Ishikawa (cell line): ENCODE measurements at regions not wholly inside any gene's neighbourhood (a gene's known extent, or its start where the extent isn't known, plus 50 kb on each side); places are given as distances from the start of the nearest gene placed in this dataset.

Experiments
- CEBPB ChIP-seq: IDR thresholded peaks from 2 replicates; pipeline ENCODE4 v1.6.1; 2012
- CREB1 ChIP-seq: IDR thresholded peaks from 2 replicates; pipeline ENCODE4 v1.6.1; 2012; ENCODE audit warnings: low read depth
- EGR1 ChIP-seq: IDR thresholded peaks from 2 replicates; pipeline ENCODE4 v1.6.1; 2012
- EP300 ChIP-seq: IDR thresholded peaks from 2 replicates; pipeline ENCODE4 v1.6.1; 2012; ENCODE audit warnings: borderline replicate concordance
- FOXM1 ChIP-seq: IDR thresholded peaks from 2 replicates; pipeline ENCODE4 v1.6.1; 2012; ENCODE audit warnings: low read depth, borderline replicate concordance
- MAX ChIP-seq: IDR thresholded peaks from 2 replicates; pipeline ENCODE4 v1.6.1; 2012
- NFIC ChIP-seq: IDR thresholded peaks from 2 replicates; pipeline ENCODE4 v1.6.1; 2012
- RAD21 ChIP-seq: IDR thresholded peaks from 2 replicates; pipeline ENCODE4 v1.6.1; 2012; ENCODE audit warnings: low read depth
- REST ChIP-seq: IDR thresholded peaks from 2 replicates; pipeline ENCODE4 v1.6.1; 2012; ENCODE audit warnings: low read depth, mild to moderate bottlenecking
- TAF1 ChIP-seq: IDR thresholded peaks from 2 replicates; pipeline ENCODE4 v1.6.1; 2012; ENCODE audit warnings: low read depth, mild to moderate bottlenecking
- TCF12 ChIP-seq: IDR thresholded peaks from 2 replicates; pipeline ENCODE4 v1.6.1; 2012; ENCODE audit warnings: low read depth
- TEAD4 ChIP-seq: IDR thresholded peaks from 2 replicates; pipeline ENCODE4 v1.6.1; 2012
- USF1 ChIP-seq: IDR thresholded peaks from 2 replicates; pipeline ENCODE4 v1.6.1; 2012
- YY1 ChIP-seq: IDR thresholded peaks from 2 replicates; pipeline ENCODE4 v1.6.1; 2012; ENCODE audit warnings: low read depth
- ZBTB7A ChIP-seq: IDR thresholded peaks from 2 replicates; pipeline ENCODE4 v1.6.1; 2012; ENCODE audit warnings: low read depth

GRCh38 chr1:60281360-60281932 is 207.9 kb upstream of the C1orf87 start:
- TF ChIP-seq TCF12 (no peak), CREB1 (no peak), RAD21 (peak; percentile 93)

- no peak for TF ChIP-seq FOXM1
- no peak for TF ChIP-seq EP300
- no peak for TF ChIP-seq TCF12
- TF ChIP-seq NFIC, result no peak
- TF ChIP-seq USF1, result no peak
- no peak for TF ChIP-seq REST
Observed at GRCh38 chr1:60280819-60281218, 207.2 kb upstream of the C1orf87 start.

GRCh38 chr1:60280256-60280655 is 206.7 kb upstream of the C1orf87 start:
- no peak for TF ChIP-seq EGR1
- TF ChIP-seq TCF12, result no peak
- no peak for TF ChIP-seq TEAD4
- TF ChIP-seq NFIC, result no peak
- no peak for TF ChIP-seq CEBPB
- no peak for TF ChIP-seq EP300
- TF ChIP-seq MAX, result no peak
- TF ChIP-seq YY1, result no peak
- TF ChIP-seq TAF1, result no peak

- TF ChIP-seq NFIC (no peak), REST (no peak), ZBTB7A (no peak), EGR1 (no peak), TCF12 (no peak), MAX (no peak), CREB1 (no peak), TAF1 (no peak), YY1 (no peak), USF1 (no peak), TEAD4 (no peak), CEBPB (no peak), RAD21 (no peak)
Observed at GRCh38 chr1:60279798-60280197, 206.2 kb upstream of the C1orf87 start.

GRCh38 chr1:60277269-60277668 is 203.7 kb upstream of the C1orf87 start:
- no peak for TF ChIP-seq TAF1
- no peak for TF ChIP-seq CREB1
- TF ChIP-seq FOXM1, result no peak
- no peak for TF ChIP-seq ZBTB7A
- TF ChIP-seq TCF12, result no peak
- no peak for TF ChIP-seq REST
- no peak for TF ChIP-seq CEBPB
- no peak for TF ChIP-seq USF1
- no peak for TF ChIP-seq YY1
